Endothelial cell of hepatic sinusoid (primary cell): ENCODE measurements at regions not wholly inside any gene's neighbourhood (a gene's known extent, or its start where the extent isn't known, plus 50 kb on each side); places are given as distances from the start of the nearest gene placed in this dataset.

Experiments
- in situ Hi-C: cut with HindIII; loops from 2 replicates; pipeline ENCODE4 v1.10.0; 2017; ENCODE audit warnings: low sequenced_read_pairs

DNA sequence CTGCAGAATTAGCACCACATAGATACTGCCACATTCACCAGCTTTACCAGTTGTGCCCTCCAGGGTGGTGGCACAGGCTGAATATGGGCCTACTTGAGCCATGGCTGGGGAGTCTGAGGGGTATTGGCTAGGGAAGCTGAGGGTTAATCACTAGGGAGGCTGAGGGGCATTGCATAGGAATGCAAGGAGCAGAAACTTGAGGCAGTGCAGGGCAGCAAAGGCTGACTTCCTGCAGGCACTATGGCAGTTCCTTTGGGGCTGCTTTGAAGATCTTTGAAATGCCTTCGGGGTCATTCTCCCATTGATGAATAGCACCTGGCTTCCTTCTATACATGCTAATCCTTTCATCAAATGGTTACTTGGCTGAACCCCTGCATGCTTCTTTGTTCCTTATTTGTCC lies 171.5 kb downstream of the RCN1 start:
- in situ Hi-C loops, result no loop called here

DNA sequence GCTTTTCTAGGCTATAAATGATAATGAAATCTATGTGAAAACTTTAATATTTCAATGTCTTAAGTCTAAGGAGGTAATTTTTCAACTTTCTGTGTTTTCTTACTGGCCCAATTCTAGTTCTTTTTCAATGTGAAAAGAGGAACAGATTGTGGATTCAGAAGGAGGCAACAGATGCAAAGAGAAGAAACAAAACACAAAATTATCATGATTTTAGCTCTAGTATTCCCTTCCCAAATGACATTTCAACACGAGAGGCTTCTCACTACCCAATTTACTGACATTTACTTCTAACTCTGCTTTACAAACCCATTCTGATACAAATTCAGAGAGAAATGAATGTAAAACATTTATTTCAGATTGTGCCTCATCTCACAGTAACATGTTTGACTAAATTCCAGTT lies 169.4 kb downstream of the WT1 start:
- in situ Hi-C loops, result no loop called here

DNA sequence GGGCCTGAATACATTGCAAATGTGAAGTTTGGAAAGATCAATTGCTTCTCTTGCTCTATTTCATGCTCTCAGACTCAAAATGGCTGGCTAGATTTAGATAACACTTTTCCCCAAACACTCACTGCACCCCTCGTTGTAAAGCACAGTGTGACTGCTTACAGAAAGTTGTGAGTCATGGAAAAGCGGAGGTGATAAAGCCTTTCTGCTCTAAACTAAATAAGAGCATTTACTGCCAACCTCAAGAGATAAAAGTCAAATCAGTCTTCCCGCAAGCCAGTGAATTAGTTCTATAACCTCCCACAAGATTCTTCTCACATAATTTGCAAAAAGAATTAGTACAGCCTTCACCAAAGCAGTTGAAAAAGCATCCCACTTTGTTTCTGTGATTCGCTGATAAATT lies 168.7 kb downstream of the WT1 start:
- in situ Hi-C loops, result no loop called here

DNA sequence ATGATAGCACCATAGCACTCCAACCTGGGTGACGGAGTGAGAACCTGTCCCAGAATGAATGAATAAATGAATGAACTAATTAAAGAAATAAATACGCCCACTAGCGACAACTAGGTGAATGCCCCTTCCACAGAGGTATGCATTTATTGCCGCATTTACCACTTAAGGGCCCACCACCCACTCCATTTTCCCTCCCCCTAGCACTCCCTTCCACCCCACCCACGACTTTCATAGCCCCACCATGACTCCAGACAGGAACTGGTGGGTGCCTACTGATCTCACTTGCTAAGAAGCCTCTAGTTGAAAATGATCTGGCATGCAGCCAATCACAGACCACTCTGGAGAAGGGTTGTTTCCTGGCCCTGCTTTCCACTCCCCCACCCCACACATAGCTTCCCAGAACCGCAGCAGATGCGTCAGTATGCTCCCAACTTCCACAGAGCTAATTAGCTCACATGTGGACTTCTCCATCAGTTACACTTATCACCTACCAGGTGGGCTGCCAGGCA lies 167.6 kb downstream of the WT1 start:
- in situ Hi-C loops, result no loop called here

DNA sequence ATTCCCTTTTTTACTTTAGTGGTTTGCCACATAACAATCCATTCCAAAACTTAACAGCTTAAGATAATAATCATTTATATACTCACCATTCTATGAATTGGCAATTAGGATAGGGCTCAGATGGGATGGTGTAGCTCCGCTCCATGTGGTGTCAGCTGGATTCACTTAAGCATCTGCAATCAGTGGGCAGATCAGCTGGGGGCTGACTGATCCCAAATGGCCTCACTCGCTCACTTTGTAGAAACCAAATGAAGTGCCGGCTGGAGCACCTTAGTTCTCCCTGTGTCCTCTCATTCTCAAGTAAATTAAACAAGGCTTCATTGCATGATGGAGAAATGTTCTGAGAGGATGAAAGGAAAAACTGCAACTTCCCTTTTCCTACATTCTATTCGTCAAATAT lies 161.4 kb downstream of the WT1 start:
- in situ Hi-C loops, result no loop called here

DNA sequence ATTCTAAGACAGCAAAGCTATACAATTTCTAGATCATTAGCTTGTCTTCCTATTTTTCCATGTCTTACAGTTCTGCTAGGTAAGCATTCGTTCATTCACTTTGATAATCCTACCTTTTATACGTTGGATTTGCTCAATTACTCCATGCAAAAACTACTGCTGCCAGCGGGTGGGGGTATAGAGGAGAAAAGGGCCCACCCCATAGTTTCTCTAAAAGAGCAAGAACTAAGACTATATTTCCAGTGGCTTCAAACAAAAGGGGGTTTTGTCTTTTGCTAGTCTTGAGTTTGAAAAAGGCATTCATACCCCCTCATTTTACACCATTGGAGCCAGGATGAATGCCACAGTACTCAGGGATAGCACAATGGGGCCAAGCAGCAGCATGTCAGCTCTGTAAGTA lies 155.7 kb downstream of the WT1 start:
- in situ Hi-C loops, result no loop called here

DNA sequence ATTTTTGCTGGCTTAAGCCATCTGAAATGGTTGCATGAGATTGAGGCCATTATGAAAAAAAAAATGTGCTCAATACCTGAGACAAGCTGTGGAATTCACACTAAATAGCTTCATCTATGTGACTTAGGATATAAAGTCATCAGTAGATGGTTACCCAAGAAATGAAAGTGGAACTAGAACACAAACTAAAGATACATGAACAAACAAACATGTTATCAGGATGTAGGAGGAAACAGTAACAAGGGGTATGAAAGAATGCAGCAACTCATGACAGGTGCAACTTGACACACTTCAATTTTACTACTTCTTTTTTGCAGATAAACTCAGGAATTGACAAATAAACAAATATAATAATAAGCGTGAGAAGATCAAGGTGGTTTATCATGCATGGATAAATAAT lies 155.0 kb downstream of the WT1 start:
- in situ Hi-C loops, result no loop called here

DNA sequence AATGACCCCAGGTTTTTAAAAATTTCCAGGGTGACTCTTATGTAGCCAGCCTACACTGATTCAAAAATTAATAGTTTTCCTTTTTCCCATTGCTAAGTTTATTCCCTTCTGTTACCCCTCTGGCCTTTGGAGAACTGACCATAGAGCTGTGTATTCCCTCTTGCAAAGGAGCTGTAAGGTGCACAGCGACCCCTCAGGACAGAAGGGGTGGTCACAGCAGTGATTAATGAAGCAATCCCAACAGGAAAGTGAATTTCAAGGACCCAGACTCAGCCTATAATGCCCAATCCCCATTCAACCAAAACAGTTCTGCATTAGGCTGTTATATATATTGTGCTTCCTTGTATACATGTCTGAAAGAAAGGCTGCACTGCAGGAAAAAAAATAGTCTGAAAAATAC lies 147.1 kb downstream of the WT1 start:
- in situ Hi-C loops, result no loop called here

DNA sequence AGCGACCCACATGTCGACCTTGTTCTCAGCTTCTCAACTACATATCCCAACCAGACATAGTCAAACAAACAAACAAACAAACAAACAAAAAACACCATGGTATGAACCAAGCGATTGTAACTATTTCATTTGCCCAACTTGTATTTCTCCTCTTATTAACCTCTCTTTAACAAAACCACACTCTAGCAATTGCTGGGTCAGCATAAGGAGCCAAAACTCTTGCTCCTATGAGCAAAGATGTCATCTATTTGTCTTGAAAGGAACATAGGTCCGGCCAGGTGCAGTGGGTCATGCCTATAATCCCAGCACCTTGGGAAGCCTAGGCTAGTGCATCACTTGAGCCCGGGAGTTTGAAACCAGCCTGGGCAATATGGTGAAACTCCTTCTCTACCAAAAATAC lies 145.6 kb downstream of the WT1 start:
- in situ Hi-C loops, result no loop called here

DNA sequence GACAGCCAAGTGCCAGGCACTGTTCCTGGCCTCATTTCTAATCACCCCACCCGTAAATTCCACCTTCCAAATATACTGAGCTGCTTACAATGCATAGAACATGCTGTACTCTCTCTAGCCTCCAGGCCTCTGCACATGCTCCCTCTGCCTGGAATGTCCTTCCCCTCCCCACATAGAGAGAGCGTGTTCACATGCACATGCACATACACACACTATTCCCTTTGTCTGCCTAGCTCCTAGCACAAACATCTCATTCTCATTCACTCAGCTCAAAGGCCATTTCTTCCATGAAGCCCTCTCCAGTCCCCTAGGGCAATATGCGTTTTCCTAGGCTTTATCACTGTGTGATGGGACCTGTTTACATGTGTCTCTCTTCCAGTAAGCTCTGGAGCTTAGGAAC lies 144.6 kb downstream of the WT1 start:
- in situ Hi-C loops, result no loop called here

DNA sequence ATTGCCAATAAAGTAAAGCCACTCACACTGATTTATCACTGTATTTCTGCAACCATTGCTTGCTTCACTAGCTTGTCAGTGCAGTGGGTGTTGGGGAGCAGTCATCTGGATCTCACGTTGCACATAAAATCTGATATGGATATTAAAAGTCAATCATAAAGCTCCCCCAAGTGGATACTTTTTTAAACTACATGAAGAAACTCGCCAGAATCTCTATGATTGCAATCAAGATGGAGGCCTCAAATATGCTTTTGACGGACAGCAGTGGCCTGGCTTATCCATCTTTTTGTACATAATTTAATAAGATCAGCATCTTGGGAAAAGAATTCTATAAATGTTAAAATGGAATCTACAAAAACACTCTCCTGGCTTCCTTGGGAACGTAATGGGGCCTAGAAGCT lies 137.7 kb downstream of the WT1 start:
- in situ Hi-C loops, result loop anchor here (5.0 kb wide), 1 partner anchor 75 kb away; no protein-coding TSS in a partner anchor

DNA sequence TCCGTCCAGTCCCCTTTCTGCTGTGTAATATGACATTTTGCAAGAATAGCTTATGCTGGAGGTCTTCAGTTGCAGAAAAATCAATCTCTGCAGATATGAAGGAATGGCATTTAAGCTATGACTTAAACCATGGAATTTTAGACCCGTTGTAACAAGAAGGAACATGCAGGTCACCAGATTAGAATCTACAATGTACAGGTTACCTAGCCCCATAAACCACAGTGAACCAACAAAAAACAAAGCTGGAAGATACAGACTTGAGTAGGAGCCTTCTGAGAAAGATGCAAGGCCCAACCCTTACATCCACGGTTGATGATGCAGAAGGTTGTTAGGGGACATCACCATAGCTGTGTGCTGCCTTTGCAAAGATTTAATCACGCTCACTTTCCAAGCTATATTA lies 132.5 kb downstream of the WT1 start:
- in situ Hi-C loops, result no loop called here

DNA sequence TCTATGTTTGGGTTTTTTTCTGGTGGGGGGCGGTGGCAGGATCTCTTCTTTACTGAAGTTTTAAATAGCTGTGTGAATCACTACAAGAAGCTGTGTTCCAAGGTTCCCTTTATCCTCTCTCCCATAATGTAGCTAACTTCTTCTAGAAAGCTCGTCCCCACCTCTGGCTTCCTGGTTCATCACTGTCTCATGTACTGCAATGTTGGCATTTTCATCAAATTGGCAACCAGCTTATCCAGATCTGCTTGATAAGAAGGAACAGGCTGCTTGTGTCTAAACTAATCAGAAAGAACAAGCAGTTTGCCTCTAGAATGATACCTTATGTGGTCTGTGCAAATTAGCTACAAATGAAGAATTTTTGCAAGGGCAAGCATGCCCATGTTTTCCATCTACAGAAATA lies 130.8 kb downstream of the WT1 start:
- in situ Hi-C loops, result no loop called here

DNA sequence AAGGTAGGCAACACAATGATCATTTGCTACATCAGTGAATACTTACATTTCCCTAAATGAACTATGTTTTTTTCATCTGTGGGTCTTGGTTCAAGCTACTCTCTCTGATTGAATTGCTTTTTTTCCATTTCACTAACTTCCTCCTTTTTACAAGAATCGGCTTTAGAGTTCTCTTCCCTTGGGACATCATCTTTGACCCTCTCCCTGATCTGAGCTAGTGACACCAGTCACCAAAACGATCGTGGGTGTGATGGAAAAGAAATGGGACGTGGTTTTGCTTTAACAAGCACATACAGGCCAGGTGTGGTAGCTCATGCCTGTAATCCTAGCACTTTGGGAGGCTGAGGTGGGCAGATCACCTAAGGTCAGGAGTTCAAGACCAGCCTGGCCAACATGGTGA lies 129.9 kb downstream of the WT1 start:
- in situ Hi-C loops, result no loop called here

DNA sequence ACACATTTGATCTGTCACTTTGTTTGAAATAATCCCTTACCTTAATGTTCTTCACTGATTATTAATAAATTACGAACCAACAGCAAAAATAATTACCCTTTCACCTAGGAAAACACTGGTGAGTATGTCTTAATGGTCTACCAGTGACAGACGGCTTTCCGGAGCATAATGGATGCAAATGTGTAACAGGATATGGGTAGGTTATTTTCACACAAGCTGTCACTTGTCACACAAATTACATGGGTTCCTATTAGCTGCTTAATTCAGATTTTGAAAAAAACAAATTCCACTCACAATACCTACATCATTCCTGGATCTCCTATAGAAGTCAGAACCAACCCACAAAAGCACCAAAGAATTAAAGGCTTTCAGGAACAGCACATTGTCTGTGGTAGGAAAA lies 127.9 kb downstream of the WT1 start:
- in situ Hi-C loops, result no loop called here

DNA sequence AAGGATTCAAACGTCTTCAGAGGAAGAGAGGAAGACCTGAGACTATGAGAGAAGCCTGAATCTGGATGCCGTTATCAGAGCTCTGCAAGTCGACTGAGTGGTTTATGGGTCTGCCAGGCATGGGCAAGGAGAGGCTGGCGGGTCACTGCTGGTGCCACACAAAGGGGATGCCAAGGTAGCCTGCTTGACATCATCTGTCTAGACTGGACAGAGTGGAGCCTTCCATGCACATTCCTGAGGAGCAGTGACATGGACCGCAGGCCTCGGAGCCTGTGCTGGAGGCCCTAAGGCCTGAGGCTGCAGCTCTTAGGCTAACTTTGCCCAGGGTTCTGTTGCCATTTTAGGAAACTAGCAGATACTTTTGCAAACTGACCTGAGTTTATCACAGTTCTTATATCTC lies 127.4 kb downstream of the WT1 start:
- in situ Hi-C loops, result no loop called here

DNA sequence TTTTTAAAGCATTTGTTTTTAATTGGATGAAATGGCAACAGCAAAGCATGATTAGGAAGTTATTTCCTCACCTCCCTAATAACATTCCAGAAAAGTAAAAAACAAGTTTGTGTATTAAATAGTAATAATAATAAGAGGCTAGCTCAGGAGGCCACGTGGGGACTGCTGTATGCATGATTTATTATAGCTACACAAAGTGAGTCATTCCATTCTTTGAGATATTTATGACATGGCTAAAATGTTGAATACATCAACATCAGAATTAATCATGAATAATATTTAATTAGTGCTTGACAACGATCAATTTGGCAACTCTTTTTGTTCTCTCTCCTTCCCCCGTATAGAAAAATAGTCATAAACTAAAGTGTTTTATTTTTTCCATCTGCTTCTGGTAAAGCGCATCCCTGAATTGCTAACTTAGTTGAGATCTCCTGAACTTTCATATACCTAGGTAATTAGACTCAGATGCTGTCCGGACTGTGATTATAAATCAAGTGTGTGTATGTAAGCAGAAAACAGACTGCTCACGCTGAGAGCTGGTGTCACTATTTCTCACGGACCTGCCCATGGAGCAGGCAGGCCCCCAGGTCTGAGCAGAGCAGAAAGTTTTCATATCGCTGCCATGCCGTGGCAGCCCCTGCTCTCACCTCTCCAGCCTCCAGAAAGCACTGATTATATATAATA lies 125.7 kb downstream of the WT1 start:
- in situ Hi-C loops, result no loop called here

DNA sequence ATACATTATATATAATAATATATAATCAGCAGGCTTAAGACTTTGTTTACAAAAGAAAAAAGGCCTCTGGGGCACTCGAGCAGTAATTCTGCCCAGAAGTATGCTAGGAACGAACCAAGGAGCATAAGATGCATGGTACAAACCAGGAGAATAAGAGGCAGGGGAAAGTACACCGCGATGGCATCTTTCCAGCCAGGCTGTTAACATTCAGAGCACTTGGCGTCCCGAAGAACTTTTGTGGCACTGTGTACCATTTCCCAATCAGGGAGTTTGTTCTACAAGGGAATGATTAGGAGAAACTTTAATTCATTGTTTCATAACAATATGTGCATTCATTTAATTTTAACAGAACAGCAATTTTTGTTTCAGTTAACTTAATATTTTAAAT lies 125.1 kb downstream of the WT1 start:
- in situ Hi-C loops, result no loop called here

DNA sequence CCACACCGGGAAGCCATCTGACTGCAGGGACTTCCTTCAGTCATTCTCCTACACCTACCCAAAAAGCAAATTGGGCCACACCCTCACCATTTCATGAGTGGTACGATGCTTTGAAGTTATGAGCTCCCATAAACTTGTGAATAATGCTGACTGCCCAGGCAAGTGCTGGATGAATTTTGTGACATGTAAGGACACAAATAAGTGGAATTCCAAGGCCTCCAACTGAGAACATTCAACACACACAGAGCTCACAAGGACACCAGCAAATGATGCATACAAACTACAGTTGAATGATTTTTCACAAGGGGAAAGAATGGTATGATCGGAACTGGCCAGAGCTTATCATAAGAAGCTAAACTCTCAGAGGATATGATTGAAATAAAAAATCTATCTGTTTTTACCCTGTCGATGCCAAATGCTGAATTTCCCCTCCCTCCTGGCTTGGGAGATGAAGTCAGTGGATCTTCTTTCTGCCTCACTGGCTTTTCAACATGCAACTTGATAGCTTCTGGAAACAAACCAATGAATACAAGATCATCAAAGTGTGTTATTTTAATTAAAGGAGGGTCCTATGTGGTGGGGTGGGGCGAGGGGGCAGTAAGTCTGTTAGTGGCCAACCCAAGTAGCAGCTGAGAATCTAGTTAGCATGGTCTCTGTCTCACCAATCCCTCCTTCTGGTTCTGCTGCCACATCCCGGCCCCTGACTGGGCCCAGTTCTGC lies 123.8 kb downstream of the WT1 start:
- in situ Hi-C loops, result no loop called here

DNA sequence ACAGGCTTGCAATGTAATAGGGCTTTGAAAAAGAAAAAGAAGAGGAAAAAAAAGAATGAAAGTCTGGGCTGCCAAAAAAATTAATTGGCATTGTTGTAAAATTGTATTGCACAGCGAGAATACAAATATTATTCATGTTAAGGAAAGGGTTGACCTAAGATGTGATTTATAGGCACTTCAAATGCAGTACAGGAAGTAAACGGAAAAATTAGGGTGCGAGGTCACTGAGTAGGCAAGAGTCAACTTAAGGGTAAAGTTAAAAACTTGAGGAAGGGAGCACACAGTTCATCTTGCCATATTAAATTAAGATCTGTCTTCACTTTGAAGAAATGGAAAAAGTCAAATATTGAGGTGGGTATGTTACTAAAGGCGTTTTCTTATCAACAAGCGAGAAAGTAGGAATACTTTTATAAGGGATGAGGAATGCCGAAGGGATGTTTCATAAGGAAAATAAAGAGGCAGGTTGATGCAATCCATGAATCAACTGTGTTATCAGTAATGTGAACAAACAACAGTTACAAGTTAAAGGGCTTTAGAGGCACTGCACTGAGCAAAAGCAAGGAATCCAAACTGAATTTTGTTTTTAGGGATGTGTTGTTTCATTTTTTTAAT lies 123.0 kb downstream of the WT1 start:
- in situ Hi-C loops, result no loop called here

DNA sequence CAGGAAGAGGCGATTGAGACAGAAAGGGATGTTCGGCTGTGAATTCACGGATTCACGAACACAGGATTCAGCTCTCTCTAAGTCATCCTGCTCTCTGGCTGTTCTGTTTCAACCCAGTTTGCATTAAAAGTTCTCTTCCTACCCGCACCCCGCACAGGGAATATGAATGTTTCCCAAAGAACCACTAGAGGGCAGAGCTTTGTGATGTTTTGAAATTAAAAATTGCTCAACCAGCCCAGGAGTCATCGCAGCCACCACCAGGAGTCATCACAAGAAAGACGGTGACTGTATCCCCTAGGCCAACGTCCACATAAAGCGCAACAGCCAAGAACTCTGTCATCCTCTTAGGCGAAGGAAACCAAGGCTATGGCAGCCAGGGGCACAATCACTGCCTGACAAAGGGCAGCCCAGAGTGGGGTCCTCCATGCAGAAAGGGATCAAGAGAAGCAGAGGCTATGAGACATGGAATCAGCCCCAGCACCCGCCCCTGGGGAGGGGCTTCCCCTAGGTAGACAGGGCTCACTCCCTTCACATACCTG lies 122.4 kb downstream of the WT1 start:
- in situ Hi-C loops, result no loop called here

DNA sequence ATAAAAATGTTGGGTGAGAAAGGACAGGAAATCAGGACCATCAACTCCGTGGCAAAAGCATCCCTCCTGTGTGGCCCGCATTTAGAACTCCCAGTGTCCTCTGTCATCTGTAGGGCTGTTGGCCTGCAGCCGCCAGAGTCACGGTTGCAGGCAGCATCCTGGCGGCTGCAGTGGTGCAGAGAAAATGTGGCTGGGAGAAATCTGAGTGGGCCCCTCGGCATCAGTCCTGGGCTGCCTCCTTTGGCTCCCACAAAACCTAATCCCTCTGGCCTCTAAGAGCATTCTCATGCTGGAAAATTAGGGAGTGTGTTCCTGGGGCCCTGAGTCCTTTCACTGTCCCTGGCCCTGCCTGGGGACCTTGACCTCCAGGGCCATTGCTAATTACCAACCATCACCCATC lies 121.9 kb downstream of the WT1 start:
- in situ Hi-C loops, result no loop called here
